Activated B cell treated with CpG ODN at 0.5 μM for 24 hours (primary cell): ENCODE measurements at regions not wholly inside any gene's neighbourhood (a gene's known extent, or its start where the extent isn't known, plus 50 kb on each side); places are given as distances from the start of the nearest gene placed in this dataset.

Experiments used
- ATAC-seq: fragments of 200-7000 bp; cut with Tn5 transposase; one replicate; pipeline ENCODE4 v1.10.0; 2021; ENCODE audit warnings: low read depth, mild to moderate bottlenecking, moderate library complexity
- CTCF ChIA-PET: fragments of 350-600 bp; sonication (Branson Sonifier 250); formaldehyde crosslinking; loops from one replicate; lab custom pipeline; 2021; ENCODE audit warnings: antibody characterized with exemption; lab: Charles Lee
- POLR2A ChIA-PET: fragments of 350-600 bp; sonication (Branson Sonifier 250); formaldehyde crosslinking; loops from one replicate; lab custom pipeline; 2021; ENCODE audit warnings: antibody characterized with exemption; lab: Charles Lee
- DNase-seq: peaks from one replicate; pipeline ENCODE4 v3.0.0; 2022
- H3K27ac Mint-ChIP-seq: one replicate; pipeline ENCODE4 v1.8.0; 2020; ENCODE audit warnings: mixed read lengths
- H3K27me3 Mint-ChIP-seq: one replicate; pipeline ENCODE4 v1.8.0; 2021; ENCODE audit warnings: mixed read lengths
- H3K36me3 Mint-ChIP-seq: one replicate; pipeline ENCODE4 v1.8.0; 2021; ENCODE audit warnings: low read depth, mixed read lengths
- H3K4me1 Mint-ChIP-seq: one replicate; pipeline ENCODE4 v1.8.0; 2021; ENCODE audit warnings: mixed read lengths
- H3K4me3 Mint-ChIP-seq: one replicate; pipeline ENCODE4 v1.8.0; 2020; ENCODE audit warnings: mild to moderate bottlenecking, mixed read lengths
- H3K9me3 Mint-ChIP-seq: one replicate; pipeline ENCODE4 v1.8.0; 2020; ENCODE audit warnings: mixed read lengths
- CTCF ChIP-seq: fragments of 200-600 bp; IDR thresholded peaks from one replicate; pipeline ENCODE4 v1.8.0; 2022; ENCODE audit warnings: antibody characterized with exemption, mild to moderate bottlenecking
- intact Hi-C: fragments of 100-400 bp; cut with micrococcal nuclease; formaldehyde crosslinking; loops from one replicate; pipeline ENCODE4 v1.15.1; 2024

- no peak for TF ChIP-seq CTCF
- DNase-seq (no peak), ATAC-seq (no peak)
- H3K27ac Mint-ChIP-seq = no peak overlapping the region
- ChIA-PET CTCF (no interaction called here), POLR2A (no interaction called here)
- H3K27me3 Mint-ChIP-seq = no peaks in the 10 kb centered on the region
- no peaks in the 10 kb centered on the region for H3K9me3 Mint-ChIP-seq
- no peaks in the 10 kb centered on the region for H3K36me3 Mint-ChIP-seq
- no peak overlapping the region for H3K4me3 Mint-ChIP-seq
- no peaks in the 10 kb centered on the region for H3K4me1 Mint-ChIP-seq
- intact Hi-C loops = no loop called here
Measured at GRCh38 chr2:156852681-156853080, 404.8 kb upstream of the GALNT5 start.

GRCh38 chr2:156864325-156864724 is 393.2 kb upstream of the GALNT5 start:
- H3K4me3 Mint-ChIP-seq = no peak overlapping the region
- POLR2A ChIA-PET = no interaction called here

GRCh38 chr2:156864753-156865152 is 392.8 kb upstream of the GALNT5 start:
- Mint-ChIP-seq H3K4me1 (no peaks in the 10 kb centered on the region), H3K36me3 (no peaks in the 10 kb centered on the region)
- ATAC-seq = no peak

More at GRCh38 chr2:156864325-156864724, 393.2 kb upstream of the GALNT5 start:
- no peak for ATAC-seq
- no peak overlapping the region for H3K27ac Mint-ChIP-seq
- intact Hi-C loops = no loop called here
- TF ChIP-seq CTCF = no peak
- no peak for DNase-seq
- H3K9me3 Mint-ChIP-seq = no peaks in the 10 kb centered on the region
- H3K27me3 Mint-ChIP-seq = no peaks in the 10 kb centered on the region
- H3K4me1 Mint-ChIP-seq = no peaks in the 10 kb centered on the region
- CTCF ChIA-PET = no interaction called here
- no peaks in the 10 kb centered on the region for H3K36me3 Mint-ChIP-seq

GRCh38 chr2:156867201-156867600 is 390.3 kb upstream of the GALNT5 start:
- Mint-ChIP-seq H3K36me3 (no peaks in the 10 kb centered on the region), H3K9me3 (peaks cover 1% of the 10 kb centered on the region), H3K27ac (no peak overlapping the region), H3K4me1 (no peaks in the 10 kb centered on the region), H3K27me3 (no peaks in the 10 kb centered on the region), H3K4me3 (no peak overlapping the region)
- POLR2A ChIA-PET = no interaction called here
- no peak for TF ChIP-seq CTCF
- CTCF ChIA-PET = no interaction called here
- intact Hi-C loops = no loop called here
- DNase-seq (no peak), ATAC-seq (no peak)

More at GRCh38 chr2:156864753-156865152, 392.8 kb upstream of the GALNT5 start:
- no peak overlapping the region for H3K27ac Mint-ChIP-seq
- TF ChIP-seq CTCF = no peak
- POLR2A ChIA-PET = no interaction called here
- intact Hi-C loops = no loop called here
- DNase-seq = no peak
- no peak overlapping the region for H3K4me3 Mint-ChIP-seq
- H3K9me3 Mint-ChIP-seq = no peaks in the 10 kb centered on the region
- no peaks in the 10 kb centered on the region for H3K27me3 Mint-ChIP-seq
- CTCF ChIA-PET = no interaction called here

- Mint-ChIP-seq H3K4me3 (no peak overlapping the region), H3K9me3 (peaks cover 6% of the 10 kb centered on the region), H3K4me1 (no peaks in the 10 kb centered on the region), H3K36me3 (no peaks in the 10 kb centered on the region), H3K27me3 (no peaks in the 10 kb centered on the region), H3K27ac (no peak overlapping the region)
- ChIA-PET CTCF (no interaction called here), POLR2A (no interaction called here)
- TF ChIP-seq CTCF = no peak
- intact Hi-C loops = no loop called here
- ATAC-seq = no peak
- DNase-seq = no peak
Measured at GRCh38 chr2:156874707-156875106, 382.8 kb upstream of the GALNT5 start.
